ENCODE measurements at regions not wholly inside any gene's neighbourhood (a gene's known extent, or its start where the extent isn't known, plus 50 kb on each side); places are given as distances from the start of the nearest gene placed in this dataset.

DNA sequence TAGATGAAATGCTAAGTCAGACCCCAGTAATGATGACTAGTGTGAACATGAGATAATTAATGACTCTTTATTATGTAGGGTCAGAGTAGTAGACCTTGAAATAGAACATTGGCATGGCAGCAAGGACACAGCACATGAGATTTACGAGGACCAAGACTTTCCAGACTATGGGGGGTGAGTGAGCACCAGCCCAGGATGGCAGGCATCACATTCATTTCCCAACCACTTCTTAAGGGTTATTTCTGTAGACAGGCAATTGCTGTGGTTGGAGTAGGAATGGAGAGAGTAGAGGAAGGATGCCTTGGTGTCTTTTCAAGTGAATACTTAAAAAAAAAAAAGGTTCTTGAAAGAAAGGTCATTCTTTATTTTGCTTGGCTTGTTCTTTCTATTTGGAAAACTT is 189.4 kb upstream of the DYRK2 start:
- TF ChIP-seq CTCF (IDR thresholded peaks at IDR 0.05; ENCODE audit: poor library complexity, severe bottlenecking) (no peak), EZH2 (IDR thresholded peaks at IDR 0.05; ENCODE audit: borderline replicate concordance, insufficient read depth, low read length, poor library complexity, severe bottlenecking) (no peak), TAF1 (IDR thresholded peaks at IDR 0.05; ENCODE audit: low read depth) (no peak), POLR2AphosphoS5 (IDR thresholded peaks at IDR 0.05) (no peak), EP300 (conservative IDR thresholded peaks at IDR 0.05; ENCODE audit: poor library complexity, severe bottlenecking) (no peak), MXI1 (conservative IDR thresholded peaks at IDR 0.05; ENCODE audit: poor library complexity, severe bottlenecking) (no peak), RAD21 (conservative IDR thresholded peaks at IDR 0.05) (no peak), SMC3 (conservative IDR thresholded peaks at IDR 0.05; ENCODE audit: poor library complexity) (no peak)
- TF ChIP-seq, protein P1, sequence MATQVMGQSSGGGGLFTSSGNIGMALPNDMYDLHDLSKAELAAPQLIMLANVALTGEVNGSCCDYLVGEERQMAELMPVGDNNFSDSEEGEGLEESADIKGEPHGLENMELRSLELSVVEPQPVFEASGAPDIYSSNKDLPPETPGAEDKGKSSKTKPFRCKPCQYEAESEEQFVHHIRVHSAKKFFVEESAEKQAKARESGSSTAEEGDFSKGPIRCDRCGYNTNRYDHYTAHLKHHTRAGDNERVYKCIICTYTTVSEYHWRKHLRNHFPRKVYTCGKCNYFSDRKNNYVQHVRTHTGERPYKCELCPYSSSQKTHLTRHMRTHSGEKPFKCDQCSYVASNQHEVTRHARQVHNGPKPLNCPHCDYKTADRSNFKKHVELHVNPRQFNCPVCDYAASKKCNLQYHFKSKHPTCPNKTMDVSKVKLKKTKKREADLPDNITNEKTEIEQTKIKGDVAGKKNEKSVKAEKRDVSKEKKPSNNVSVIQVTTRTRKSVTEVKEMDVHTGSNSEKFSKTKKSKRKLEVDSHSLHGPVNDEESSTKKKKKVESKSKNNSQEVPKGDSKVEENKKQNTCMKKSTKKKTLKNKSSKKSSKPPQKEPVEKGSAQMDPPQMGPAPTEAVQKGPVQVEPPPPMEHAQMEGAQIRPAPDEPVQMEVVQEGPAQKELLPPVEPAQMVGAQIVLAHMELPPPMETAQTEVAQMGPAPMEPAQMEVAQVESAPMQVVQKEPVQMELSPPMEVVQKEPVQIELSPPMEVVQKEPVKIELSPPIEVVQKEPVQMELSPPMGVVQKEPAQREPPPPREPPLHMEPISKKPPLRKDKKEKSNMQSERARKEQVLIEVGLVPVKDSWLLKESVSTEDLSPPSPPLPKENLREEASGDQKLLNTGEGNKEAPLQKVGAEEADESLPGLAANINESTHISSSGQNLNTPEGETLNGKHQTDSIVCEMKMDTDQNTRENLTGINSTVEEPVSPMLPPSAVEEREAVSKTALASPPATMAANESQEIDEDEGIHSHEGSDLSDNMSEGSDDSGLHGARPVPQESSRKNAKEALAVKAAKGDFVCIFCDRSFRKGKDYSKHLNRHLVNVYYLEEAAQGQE (IDR thresholded peaks at IDR 0.05; ENCODE audit: borderline replicate concordance) = no peak
- Histone ChIP-seq H2AFZ (ENCODE audit: low read depth, low read length) (no peak overlapping the region), H3K9me3 (ENCODE audit: low read length) (no peaks in the 10 kb centered on the region), H3F3A (ENCODE audit: insufficient read depth, low read length, poor library complexity, severe bottlenecking) (no peaks in the 10 kb centered on the region), H3K4me2 (ENCODE audit: low read length) (no peak overlapping the region), H3K27me3 (ENCODE audit: insufficient read depth, low read depth, low read length) (no peaks in the 10 kb centered on the region), H3K27ac (ENCODE audit: low read length) (no peak overlapping the region), H3K9me2 (ENCODE audit: insufficient read depth, low read length) (no peaks in the 10 kb centered on the region), H3K9ac (ENCODE audit: low read length) (no peak overlapping the region), H3K79me2 (replicated peaks; ENCODE audit: insufficient read depth, low read length) (no peaks in the 10 kb centered on the region), H4K20me1 (ENCODE audit: insufficient read depth) (no peaks in the 10 kb centered on the region), H3K36me3 (ENCODE audit: insufficient read depth, low read length) (no peaks in the 10 kb centered on the region), H3K4me3 (ENCODE audit: low read length) (no peak overlapping the region)

- H3K79me2 ChIP-seq (replicated peaks; ENCODE audit: insufficient read depth, low read length) = no peaks in the 10 kb centered on the region
- H3K9me2 ChIP-seq (ENCODE audit: insufficient read depth, low read length) = no peaks in the 10 kb centered on the region
- H3K9ac ChIP-seq (ENCODE audit: low read length) = no peak overlapping the region
- no peak overlapping the region for H2AFZ ChIP-seq (ENCODE audit: low read depth, low read length)
- H3K4me2 ChIP-seq (ENCODE audit: low read length) = no peak overlapping the region
- H3K4me3 ChIP-seq (ENCODE audit: low read length) = no peak overlapping the region
- no peaks in the 10 kb centered on the region for H3K27me3 ChIP-seq (ENCODE audit: insufficient read depth, low read depth, low read length)
- H3F3A ChIP-seq (ENCODE audit: insufficient read depth, low read length, poor library complexity, severe bottlenecking) = no peaks in the 10 kb centered on the region
- no peaks in the 10 kb centered on the region for H4K20me1 ChIP-seq (ENCODE audit: insufficient read depth)
- H3K36me3 ChIP-seq (ENCODE audit: insufficient read depth, low read length) = no peaks in the 10 kb centered on the region
- no peaks in the 10 kb centered on the region for H3K9me3 ChIP-seq (ENCODE audit: low read length)
- no peak overlapping the region for H3K27ac ChIP-seq (ENCODE audit: low read length)
- TF ChIP-seq RAD21 (conservative IDR thresholded peaks at IDR 0.05) (no peak), TAF1 (IDR thresholded peaks at IDR 0.05; ENCODE audit: low read depth) (no peak), POLR2AphosphoS5 (IDR thresholded peaks at IDR 0.05) (no peak), EZH2 (IDR thresholded peaks at IDR 0.05; ENCODE audit: borderline replicate concordance, insufficient read depth, low read length, poor library complexity, severe bottlenecking) (no peak), CTCF (IDR thresholded peaks at IDR 0.05; ENCODE audit: poor library complexity, severe bottlenecking) (no peak), MXI1 (conservative IDR thresholded peaks at IDR 0.05; ENCODE audit: poor library complexity, severe bottlenecking) (no peak)
- TF ChIP-seq, protein P1 (IDR thresholded peaks at IDR 0.05; ENCODE audit: borderline replicate concordance) = no peak
Observed at GRCh38 chr12:67459578-67459977, 189.0 kb upstream of the DYRK2 start.

Measured in neural cell (in vitro differentiated cells).